Activated CD8-positive, alpha-beta memory T cell treated with anti-CD3 and anti-CD28 coated beads, Interleukin-2, amount 50 U/mL, for 1 hour (primary cell): ENCODE measurements at regions not wholly inside any gene's neighbourhood (a gene's known extent, or its start where the extent isn't known, plus 50 kb on each side); places are given as distances from the start of the nearest gene placed in this dataset.

Experiments used
- DNase-seq: peaks from one replicate; pipeline ENCODE4 v3.0.0-alpha.2; 2020; ENCODE audit errors: extremely low read depth

- DNase-seq, result no peak
Measured at GRCh38 chr3:187822402-187822801, 77.1 kb upstream of the BCL6 start.

DNA sequence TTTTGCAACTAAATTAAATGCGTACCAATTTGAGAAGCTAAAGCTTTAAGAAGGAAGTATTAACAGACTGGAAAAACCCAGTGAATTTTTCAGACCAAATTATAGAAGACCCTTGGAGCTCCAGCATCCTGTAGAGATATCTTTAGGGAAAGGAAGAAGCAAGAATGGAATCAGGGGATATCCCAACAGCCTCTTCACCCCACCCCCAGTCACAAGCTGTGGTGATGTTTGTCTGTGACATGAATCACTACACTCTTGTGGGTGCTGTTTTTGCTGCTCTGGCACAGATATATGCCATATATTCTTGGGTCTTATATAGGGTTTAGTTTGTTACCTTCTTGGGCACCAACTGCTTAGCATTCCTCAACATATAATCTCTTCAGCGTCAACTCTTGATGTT, 78.5 kb upstream of the BCL6 start:
- no peak for DNase-seq

DNA sequence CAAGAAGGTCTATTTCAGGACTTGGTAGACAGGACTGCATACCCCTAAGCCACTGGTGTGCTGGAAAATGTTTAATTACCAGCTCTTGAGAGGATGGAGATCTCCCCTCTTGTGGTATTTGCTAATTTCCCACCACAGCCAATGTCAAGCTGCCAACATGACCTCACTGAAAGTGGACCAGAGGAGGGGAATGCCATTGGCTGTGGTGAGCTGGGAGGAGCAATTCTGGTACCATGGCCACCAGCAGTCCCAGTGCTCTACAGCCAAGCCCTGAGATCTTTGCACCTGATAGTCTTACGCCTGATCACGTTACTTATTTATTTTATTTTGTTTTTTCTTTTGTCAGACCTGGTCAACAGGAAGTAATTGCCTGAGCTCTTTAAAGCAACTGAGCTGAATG, 82.5 kb upstream of the BCL6 start:
- DNase-seq, result no peak

GRCh38 chr3:187828579-187829452, 83.5 kb upstream of the BCL6 start:
- no peak for DNase-seq

DNA sequence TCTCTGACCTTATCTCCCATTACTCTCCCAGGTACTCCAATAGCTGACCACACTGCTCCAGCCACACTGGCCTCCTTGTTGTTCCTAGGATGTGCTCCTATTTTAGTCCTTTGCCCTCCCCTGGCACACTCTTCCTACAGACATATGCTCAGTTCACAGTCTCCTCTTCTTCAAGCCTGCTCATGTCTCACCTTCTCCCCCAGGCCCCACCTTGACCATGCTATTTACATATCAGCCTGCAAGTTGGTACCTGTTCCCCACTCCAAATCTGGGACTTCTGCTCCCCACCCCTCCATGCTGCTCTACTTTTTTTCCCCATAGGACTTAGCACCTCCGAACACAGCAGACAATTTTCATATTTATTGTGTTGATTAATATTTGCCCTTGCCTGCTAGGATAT, 84.9 kb upstream of the BCL6 start:
- DNase-seq, result no peak

DNA sequence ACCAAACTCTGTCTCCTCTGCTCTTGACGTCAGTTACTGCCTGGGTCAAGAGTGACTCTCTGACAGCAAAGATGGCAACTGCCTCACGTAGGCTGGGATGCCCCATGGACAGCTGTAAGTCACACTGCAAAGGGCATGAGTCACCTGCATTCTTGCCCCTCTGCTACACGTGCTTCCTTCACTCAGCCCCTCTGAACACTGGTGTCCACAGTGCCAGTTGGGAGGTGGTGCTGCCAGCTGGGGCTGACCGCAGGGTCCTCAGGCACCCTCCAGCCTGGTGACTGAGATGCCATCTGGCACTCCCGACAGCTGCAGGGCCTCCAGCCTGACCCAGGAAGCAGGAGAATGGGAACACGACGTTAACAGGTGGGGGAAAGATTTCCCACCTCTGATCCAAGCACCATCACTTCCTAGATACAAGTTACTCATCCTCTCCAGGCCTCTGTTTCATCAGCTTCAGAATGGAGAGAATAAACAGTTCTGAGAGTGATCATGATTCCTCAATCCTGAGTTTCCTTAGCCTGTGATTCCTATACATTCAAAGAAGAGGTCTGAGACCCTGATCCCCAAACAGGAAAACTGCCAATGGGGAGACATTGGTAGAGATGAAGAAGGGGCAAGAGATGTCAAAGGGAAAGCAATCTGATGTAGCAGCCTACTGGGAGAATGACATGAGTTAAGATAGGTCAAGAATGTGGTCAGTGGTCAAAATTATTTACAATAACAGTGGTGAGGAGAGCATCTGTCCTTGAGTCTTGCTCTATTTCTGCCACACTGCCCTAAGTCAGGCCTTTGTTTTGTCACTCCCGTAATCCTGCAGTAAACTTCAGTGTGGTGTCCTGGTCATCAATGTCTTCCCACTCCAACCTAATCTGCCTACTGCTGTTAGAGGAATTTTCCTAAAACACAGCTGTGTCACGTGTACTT, 86.1 kb upstream of the BCL6 start:
- no peak for DNase-seq

DNA sequence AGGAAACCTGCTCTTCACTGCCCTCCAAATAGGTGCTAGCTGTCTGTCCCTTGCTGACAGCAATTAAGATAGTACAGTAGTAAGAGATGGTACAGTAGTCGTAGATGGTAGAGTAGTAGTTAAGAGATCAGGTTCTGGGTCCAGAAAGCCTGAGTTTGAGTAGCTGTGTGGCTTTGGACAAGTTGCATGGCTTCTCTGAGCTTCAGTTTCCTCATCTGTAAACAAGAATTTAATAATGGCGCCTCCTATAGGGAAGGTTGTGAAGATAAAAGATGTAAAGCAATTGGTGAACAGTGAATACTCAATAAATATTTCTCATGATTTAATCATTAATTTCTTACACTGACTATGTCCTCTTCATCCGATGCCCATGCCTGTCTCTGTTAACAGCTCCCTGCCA, 86.9 kb upstream of the BCL6 start:
- DNase-seq, result no peak

DNA sequence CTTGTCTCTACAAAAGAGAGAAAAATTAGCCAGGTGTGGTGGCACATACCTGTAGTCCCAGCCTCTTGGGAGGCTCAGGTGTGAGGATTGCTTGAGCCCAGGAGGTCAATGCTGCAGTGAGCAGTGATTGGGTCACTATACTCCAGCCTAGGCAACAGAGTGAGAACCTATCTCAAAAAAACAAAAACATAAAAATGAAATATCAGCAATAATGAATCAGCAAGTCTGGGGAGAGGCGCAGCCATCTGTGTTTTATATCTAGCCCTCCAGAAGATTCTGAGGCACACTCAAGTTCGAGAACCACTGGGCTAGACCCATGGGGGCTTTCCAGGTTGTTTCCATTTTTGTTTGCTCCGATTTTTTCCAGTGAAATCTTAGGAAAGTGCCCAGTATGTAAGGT, 88.1 kb upstream of the BCL6 start:
- DNase-seq, result no peak

DNA sequence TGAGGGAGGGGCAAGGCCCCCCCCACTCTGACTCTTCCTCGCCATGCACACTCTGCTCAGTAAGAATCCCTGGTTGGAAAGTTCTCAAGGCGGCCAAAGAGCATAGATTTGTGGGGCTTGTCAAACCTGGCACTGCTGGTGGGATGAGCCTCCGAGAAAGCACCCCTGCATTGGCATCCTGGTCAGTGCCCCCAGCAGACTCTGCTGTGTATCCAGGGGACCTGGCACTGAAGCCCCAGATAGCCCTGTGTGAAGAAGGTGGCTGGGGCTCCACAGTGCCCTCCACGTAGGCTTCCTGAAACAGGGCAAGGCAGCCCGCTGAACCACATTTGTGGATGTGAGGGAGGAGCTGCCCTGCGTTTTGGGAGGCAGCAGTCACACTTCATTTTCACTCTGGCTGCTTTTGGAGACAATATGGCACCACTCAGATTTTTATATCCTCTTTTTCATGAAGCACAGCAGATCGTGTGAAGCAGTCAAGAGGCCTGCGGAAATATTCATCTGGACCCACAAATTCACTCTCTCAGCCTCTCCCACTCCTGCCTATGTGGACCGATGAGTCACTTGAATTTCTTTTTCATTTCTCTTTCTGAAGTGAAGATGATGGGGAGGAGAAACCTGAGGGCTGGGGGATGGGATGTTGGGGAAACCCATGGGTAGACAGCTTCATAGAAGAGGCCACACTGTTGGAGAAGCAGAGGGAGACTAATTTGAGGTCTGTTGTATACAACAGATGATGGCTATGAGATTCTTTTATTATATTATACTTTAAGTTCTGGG, 88.7 kb upstream of the BCL6 start:
- DNase-seq, result no peak

- no peak for DNase-seq
Measured at GRCh38 chr3:187836823-187837770, 91.8 kb upstream of the BCL6 start.

DNA sequence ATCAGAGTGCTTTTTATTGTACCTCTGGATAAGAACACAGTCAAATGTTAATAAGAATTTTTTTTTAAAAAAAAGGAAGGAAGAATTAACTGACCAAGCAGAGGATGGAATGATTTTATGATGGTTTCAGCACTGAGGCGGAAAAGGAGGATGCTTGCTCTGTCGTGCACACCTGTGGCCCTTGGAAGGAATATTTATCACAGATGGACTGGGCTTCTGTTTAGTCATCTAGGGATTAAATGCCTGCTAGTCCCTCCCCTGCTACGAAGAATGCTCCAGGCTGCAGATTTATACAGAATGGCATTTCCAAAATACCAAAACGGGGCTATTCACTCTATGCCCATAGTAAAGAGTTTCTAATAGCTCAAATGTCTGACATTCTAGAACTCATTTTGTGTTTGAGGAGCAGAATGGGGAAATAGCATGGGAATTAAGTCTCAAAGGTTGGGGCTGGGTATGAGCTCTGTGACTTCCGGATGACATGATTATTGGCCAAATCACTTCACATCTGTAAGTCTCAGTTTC, 92.8 kb upstream of the BCL6 start:
- DNase-seq, result no peak

DNA sequence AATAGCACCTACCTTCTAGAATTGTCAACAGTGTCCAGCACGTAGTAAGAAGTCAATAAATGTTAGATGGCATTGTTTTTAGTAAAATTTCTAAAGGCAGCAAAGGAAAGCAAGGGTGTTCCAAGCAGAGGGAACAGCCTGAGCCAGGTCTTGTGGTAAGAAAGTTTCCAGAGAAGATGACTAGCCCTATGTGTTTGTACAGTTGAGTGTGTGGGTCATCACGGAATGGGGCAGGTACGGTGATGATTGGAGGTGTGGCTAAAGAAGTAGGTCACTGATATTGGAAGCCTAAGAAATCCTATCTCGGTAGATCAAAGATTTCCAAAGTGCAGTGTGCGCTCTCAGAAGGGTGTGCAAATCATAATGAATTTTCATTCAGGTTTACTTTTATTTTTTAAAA, 94.2 kb upstream of the BCL6 start:
- no peak for DNase-seq

GRCh38 chr3:187840856-187841255, 95.6 kb upstream of the BCL6 start:
- DNase-seq, result no peak

DNA sequence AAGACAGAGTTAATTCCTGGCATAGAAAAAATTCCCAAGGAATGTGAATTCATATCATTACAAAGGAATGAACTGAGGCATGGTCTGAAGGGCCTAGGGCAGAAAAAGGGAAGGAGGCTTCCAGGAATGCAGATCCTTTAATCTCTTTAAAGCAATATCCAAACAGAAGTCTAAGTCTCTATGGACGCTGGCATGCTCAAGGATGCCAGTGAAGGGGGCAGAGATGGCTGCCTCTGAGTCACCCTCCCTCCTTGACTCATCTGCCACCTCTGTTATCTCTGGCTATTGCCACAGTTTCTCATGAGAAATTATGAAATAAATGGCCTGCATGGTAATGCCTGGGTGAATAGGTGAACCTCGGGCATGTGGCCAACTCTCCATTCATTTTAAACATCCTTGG, 96.3 kb upstream of the BCL6 start:
- DNase-seq, result no peak

- no peak for DNase-seq
Measured at GRCh38 chr3:187843654-187844053, 98.4 kb upstream of the BCL6 start.

DNA sequence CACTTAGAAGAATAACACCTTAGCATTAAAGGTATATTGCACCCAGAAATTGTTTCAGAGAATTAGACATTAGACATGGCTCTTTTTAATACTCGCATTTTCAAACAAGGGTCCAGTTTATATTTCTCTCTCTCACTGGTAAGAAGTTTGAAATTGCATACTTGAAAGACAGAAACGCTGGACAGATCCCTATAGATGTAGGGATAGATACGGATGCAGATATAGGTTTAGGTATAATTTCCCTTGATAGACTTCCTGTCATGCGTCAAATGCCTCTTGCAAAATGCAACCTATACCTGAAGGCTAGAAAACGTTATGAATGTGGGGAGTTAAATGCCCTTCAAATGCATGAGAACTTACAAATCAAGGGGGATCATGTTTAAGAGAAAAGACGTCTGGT, 99.4 kb upstream of the BCL6 start:
- DNase-seq, result no peak

- DNase-seq, result no peak
Measured at GRCh38 chr3:187845826-187846225, 100.6 kb upstream of the BCL6 start.

DNA sequence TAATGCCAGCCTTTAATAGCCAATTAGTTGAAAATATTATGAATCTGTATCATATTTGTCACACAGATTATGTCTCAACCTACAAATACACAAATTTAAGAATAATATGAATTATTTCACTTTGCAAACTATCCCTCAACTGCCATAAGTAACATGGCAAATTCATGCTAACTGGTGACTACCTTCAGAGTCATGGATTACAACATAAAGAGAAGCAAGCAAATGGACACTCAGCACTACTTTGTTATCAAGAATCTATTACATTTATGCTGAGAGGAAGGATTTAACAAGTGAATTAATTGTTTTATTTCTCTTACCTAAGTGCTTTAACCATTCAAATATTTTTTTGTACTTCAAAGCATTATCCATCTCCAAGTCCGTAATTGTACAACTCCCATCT, 103.1 kb upstream of the BCL6 start:
- no peak for DNase-seq

DNA sequence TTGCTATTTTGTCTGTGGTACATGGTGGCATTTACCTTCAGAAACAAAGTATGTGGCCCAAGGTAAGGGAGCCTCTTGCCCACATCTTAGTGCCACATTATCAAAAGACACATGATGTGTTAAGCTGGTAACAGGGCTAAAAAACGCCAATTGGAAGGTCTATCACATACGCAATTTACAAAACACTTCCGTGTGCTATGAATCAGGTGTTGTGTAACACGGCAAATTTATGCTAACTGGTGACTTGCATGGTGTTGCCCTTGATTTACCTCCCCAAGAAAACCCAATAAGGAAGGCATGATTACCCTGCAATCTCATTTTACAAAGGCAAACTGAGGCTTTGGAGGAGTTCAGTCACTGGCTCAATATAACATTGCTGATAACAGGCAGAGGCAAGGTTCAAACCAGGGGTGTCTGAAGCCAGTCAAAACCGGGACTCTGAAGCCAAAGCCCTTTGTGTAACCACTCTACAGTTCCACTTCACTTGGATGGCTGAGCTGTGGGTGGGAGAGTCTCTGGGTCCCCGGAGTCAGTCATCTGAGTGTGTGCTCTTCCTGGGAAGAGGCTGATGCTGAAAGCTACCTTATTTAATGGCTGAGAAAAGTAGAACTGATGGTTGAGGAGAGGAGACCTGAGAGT, 103.9 kb upstream of the BCL6 start:
- DNase-seq, result no peak

DNA sequence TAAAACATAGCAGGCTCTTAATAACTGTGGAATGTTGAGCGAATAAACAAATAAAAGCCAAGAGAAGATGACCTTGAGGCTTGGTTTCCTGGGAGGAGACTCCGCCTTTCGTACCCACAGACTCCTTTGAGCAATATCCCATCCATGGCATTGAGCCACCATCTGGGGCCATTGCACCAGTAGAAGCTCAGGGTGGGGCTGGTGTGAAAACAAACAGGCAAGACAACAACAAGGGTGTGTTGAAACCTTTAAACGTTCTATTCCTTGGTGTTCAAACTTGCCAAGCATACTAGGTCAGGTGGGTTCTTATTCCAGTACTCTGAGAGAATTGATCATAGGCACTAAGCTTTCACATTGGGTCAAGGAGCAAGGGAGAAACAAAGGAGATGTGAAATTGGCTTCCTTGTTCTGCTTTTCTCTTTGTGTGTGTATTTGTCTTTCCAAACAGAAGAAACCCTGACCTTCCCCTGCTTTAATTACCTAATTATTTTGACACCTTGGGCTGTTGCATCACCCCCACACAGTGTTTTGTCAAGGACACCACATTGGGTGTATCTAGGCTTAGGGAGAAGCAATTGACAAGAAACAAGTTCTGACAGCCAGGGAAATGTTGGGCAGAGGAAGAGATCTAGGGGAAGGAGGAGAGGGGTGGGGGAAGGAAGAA, 105.1 kb upstream of the BCL6 start:
- DNase-seq, result no peak
